ENCODE measurements at regions not wholly inside any gene's neighbourhood (a gene's known extent, or its start where the extent isn't known, plus 50 kb on each side); places are given as distances from the start of the nearest gene placed in this dataset.

- peak in 1 of 56 donors; percentile 1 for DNase-seq
These were observed 275.1 kb downstream of the GPM6A start for GRCh38 chr4:175536852-175537453.

- DNase-seq, result no peak
These were observed 272.6 kb downstream of the GPM6A start for GRCh38 chr4:175539498-175539897.

GRCh38 chr4:175540151-175540550, 271.9 kb downstream of the GPM6A start:
- DNase-seq, result no peak

- no peak for DNase-seq
These were observed 271.3 kb downstream of the GPM6A start for GRCh38 chr4:175540732-175541131.

- DNase-seq, result no peak
These were observed 269.3 kb downstream of the GPM6A start for GRCh38 chr4:175542786-175543185.

- DNase-seq, result no peak
These were observed 252.9 kb downstream of the GPM6A start for GRCh38 chr4:175559126-175559525.

- DNase-seq, result no peak
These were observed 252.5 kb downstream of the GPM6A start for GRCh38 chr4:175559526-175559925.

GRCh38 chr4:175560604-175561003, 251.5 kb downstream of the GPM6A start:
- DNase-seq, result peak in 1 of 56 donors; percentile 9

GRCh38 chr4:175561696-175562095, 250.4 kb downstream of the GPM6A start:
- DNase-seq, result peak in 1 of 56 donors; percentile 1

- no peak for DNase-seq
These were observed 250.0 kb downstream of the GPM6A start for GRCh38 chr4:175562111-175562510.

GRCh38 chr4:175562542-175562941, 249.5 kb downstream of the GPM6A start:
- DNase-seq, result peak in 1 of 56 donors; percentile 2

Data from nucleus accumbens (tissue), 56 donors.